ENCODE measurements at regions not wholly inside any gene's neighbourhood (a gene's known extent, or its start where the extent isn't known, plus 50 kb on each side); places are given as distances from the start of the nearest gene placed in this dataset.

GRCh38 chr1:219716611-219717114 lies 103.8 kb upstream of the ZC3H11B start:
- TF ChIP-seq CTCF (IDR thresholded peaks at IDR 0.05; ENCODE audit: insufficient read depth, low read length, poor library complexity, severe bottlenecking), result no peak
- TF ChIP-seq EZH2phosphoT487 (conservative IDR thresholded peaks at IDR 0.05; ENCODE audit: low read length), result no peak
